ENCODE measurements at regions not wholly inside any gene's neighbourhood (a gene's known extent, or its start where the extent isn't known, plus 50 kb on each side); places are given as distances from the start of the nearest gene placed in this dataset.

DNA sequence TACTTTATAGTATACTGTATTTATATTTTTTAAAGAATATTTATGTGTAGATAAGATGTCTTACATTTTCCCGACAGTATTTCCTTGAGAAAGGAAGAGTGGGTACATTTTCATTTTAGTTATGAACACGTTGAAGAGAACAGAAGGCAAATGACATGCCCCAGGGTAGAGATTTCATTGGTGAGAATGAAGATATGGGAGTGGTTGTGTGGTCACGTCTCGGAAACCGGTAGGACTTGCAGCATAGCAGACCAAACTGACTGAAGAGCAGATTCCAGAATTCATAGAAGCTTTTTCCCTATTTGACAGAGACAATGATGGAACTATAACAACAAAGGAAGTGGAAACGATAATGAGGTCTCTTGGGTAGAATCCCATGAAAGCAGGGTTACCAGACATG, 71.7 kb downstream of the KCNJ2 start:
- no peaks in the 10 kb centered on the region for H3K9me2 ChIP-seq (replicated peaks; ENCODE audit: insufficient read depth, low read length)
- no peak overlapping the region for H3K4me2 ChIP-seq (ENCODE audit: low read depth, low read length, poor library complexity, severe bottlenecking)
- TF ChIP-seq, protein P1, sequence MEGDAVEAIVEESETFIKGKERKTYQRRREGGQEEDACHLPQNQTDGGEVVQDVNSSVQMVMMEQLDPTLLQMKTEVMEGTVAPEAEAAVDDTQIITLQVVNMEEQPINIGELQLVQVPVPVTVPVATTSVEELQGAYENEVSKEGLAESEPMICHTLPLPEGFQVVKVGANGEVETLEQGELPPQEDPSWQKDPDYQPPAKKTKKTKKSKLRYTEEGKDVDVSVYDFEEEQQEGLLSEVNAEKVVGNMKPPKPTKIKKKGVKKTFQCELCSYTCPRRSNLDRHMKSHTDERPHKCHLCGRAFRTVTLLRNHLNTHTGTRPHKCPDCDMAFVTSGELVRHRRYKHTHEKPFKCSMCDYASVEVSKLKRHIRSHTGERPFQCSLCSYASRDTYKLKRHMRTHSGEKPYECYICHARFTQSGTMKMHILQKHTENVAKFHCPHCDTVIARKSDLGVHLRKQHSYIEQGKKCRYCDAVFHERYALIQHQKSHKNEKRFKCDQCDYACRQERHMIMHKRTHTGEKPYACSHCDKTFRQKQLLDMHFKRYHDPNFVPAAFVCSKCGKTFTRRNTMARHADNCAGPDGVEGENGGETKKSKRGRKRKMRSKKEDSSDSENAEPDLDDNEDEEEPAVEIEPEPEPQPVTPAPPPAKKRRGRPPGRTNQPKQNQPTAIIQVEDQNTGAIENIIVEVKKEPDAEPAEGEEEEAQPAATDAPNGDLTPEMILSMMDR (IDR thresholded peaks at IDR 0.05; ENCODE audit: insufficient read depth, low read length, poor library complexity, severe bottlenecking): no peak
- no peak for TF ChIP-seq EZH2phosphoT487 (conservative IDR thresholded peaks at IDR 0.05; ENCODE audit: low read length)

DNA sequence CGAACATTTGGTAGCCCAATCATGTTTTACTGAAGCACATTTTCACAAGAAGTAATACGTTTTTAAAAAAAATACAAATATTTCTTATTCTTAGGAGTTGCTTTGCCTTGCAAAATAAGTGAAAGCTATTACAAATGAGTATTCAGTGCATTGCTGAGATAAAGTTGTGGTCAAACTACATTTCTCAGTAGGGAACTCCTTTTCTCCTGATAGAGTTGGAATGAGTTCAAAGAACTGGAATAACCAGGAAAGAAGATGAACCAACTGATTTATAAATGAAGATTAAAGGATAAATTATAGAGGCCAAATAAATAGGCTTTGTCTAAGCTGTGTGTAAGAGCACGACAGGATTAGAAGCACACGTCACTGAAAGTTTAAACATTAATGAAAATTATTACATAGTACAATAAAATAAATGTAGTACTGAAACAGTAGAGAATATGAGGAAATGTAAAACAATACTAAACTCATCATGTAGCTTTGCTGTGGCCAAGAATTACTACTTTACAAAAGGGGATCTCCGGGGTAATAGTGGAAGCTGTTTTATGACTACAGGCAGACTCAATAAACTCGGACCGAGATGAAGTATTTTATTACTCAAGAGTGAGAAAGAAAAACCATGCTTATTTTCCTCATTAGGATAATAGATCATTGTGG, 73.6 kb downstream of the KCNJ2 start:
- Histone ChIP-seq H2AFZ (ENCODE audit: low read depth, low read length, severe bottlenecking) (no peak overlapping the region), H3K4me2 (ENCODE audit: low read depth, low read length, poor library complexity, severe bottlenecking) (no peak overlapping the region), H3K9ac (ENCODE audit: low read length) (no peak overlapping the region), H4K20me1 (ENCODE audit: low read depth, low read length) (no peaks in the 10 kb centered on the region), H3K9me3 (ENCODE audit: insufficient read depth, low read length) (no peaks in the 10 kb centered on the region), H3F3A (ENCODE audit: insufficient read depth) (no peaks in the 10 kb centered on the region), H3K36me3 (ENCODE audit: low read length) (no peaks in the 10 kb centered on the region), H3K27ac (ENCODE audit: low read depth, low read length) (no peak overlapping the region), H3K79me2 (ENCODE audit: insufficient read depth, low read length) (no peaks in the 10 kb centered on the region), H3K4me3 (ENCODE audit: insufficient read depth, low read length, poor library complexity, severe bottlenecking) (no peak overlapping the region), H3K27me3 (ENCODE audit: low read length) (no peaks in the 10 kb centered on the region), H3K9me2 (replicated peaks; ENCODE audit: insufficient read depth, low read length) (no peaks in the 10 kb centered on the region)
- TF ChIP-seq, protein P1 (IDR thresholded peaks at IDR 0.05; ENCODE audit: insufficient read depth, low read length, poor library complexity, severe bottlenecking): no peak
- no peak for TF ChIP-seq EZH2phosphoT487 (conservative IDR thresholded peaks at IDR 0.05; ENCODE audit: low read length)

More for the DNA sequence above, 71.7 kb downstream of the KCNJ2 start:
- Histone ChIP-seq H3K4me3 (ENCODE audit: insufficient read depth, low read length, poor library complexity, severe bottlenecking) (no peak overlapping the region), H3K9ac (ENCODE audit: low read length) (no peak overlapping the region), H3F3A (ENCODE audit: insufficient read depth) (no peaks in the 10 kb centered on the region), H3K27me3 (ENCODE audit: low read length) (no peaks in the 10 kb centered on the region), H3K36me3 (ENCODE audit: low read length) (no peaks in the 10 kb centered on the region), H3K9me3 (ENCODE audit: insufficient read depth, low read length) (no peaks in the 10 kb centered on the region), H3K27ac (ENCODE audit: low read depth, low read length) (no peak overlapping the region), H2AFZ (ENCODE audit: low read depth, low read length, severe bottlenecking) (no peak overlapping the region), H4K20me1 (ENCODE audit: low read depth, low read length) (no peaks in the 10 kb centered on the region), H3K79me2 (ENCODE audit: insufficient read depth, low read length) (no peaks in the 10 kb centered on the region)

DNA sequence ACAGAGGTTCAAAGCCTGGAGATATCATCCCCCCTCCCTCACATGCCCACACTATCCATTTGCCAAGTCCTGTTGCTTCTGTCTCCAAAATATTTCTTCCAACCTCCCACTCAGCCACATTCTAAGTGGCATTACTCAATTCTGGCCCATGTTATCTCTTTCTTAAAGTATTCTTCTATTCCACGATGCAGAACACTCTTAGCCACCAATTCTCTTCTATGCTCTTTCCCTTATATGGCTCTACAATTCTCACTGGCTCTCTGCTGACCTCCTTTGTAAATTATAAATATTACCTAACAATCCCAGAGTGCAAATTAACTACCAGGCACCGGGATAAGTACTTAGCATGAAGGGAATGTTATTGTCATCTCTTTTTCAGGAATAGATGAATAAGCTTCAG, 82.4 kb downstream of the KCNJ2 start:
- Histone ChIP-seq H3K27me3 (ENCODE audit: low read length) (no peaks in the 10 kb centered on the region), H3K9me3 (ENCODE audit: insufficient read depth, low read length) (no peaks in the 10 kb centered on the region), H2AFZ (ENCODE audit: low read depth, low read length, severe bottlenecking) (no peak overlapping the region), H3K27ac (ENCODE audit: low read depth, low read length) (no peak overlapping the region), H3K4me2 (ENCODE audit: low read depth, low read length, poor library complexity, severe bottlenecking) (no peak overlapping the region), H3K36me3 (ENCODE audit: low read length) (no peaks in the 10 kb centered on the region), H3K79me2 (ENCODE audit: insufficient read depth, low read length) (no peaks in the 10 kb centered on the region), H4K20me1 (ENCODE audit: low read depth, low read length) (no peaks in the 10 kb centered on the region), H3K9me2 (replicated peaks; ENCODE audit: insufficient read depth, low read length) (no peaks in the 10 kb centered on the region), H3K4me3 (ENCODE audit: insufficient read depth, low read length, poor library complexity, severe bottlenecking) (no peak overlapping the region), H3K9ac (ENCODE audit: low read length) (no peak overlapping the region), H3F3A (ENCODE audit: insufficient read depth) (no peaks in the 10 kb centered on the region)
- TF ChIP-seq, protein P1 (IDR thresholded peaks at IDR 0.05; ENCODE audit: insufficient read depth, low read length, poor library complexity, severe bottlenecking): no peak
- TF ChIP-seq EZH2phosphoT487 (conservative IDR thresholded peaks at IDR 0.05; ENCODE audit: low read length): no peak
